Epithelial cell of esophagus (primary cell): ENCODE measurements at regions not wholly inside any gene's neighbourhood (a gene's known extent, or its start where the extent isn't known, plus 50 kb on each side); places are given as distances from the start of the nearest gene placed in this dataset.

Experiments
- DNase-seq: peaks from one replicate; pipeline ENCODE4 v3.0.0; 2010; ENCODE audit warnings: low read depth
- H3K4me3 ChIP-seq: 2 replicates; pipeline ENCODE4 v1.5.1; 2011; ENCODE audit warnings: mild to moderate bottlenecking, low read length, control low read depth
- TF ChIP-seq, protein P1 (sequence below): IDR thresholded peaks from 2 replicates; pipeline ENCODE4 v1.5.1; 2011; ENCODE audit warnings: low read depth, mild to moderate bottlenecking, low read length, control low read depth, inconsistent platforms; ENCODE audit not compliant: insufficient read depth; ENCODE audit errors: missing control alignments

DNA sequence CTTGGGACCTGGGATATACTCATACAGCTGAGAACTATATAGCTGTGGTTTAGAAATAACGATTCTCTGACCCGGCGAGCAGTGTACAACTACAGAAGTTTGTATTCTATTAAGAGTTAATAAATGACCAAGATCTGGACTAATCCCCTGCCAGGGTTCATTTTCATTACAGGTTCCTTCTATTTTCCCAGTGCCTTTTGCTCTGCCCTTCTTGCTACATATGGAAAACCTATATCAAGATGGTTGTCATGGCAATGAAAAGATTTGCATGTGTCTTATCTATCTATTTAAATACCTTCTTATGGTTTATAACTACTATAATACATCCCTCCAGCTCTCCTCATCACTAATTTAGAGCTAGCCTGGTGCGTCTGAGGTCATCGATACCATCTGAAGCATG is 965.2 kb downstream of the BCL11A start:
- TF ChIP-seq, protein P1, sequence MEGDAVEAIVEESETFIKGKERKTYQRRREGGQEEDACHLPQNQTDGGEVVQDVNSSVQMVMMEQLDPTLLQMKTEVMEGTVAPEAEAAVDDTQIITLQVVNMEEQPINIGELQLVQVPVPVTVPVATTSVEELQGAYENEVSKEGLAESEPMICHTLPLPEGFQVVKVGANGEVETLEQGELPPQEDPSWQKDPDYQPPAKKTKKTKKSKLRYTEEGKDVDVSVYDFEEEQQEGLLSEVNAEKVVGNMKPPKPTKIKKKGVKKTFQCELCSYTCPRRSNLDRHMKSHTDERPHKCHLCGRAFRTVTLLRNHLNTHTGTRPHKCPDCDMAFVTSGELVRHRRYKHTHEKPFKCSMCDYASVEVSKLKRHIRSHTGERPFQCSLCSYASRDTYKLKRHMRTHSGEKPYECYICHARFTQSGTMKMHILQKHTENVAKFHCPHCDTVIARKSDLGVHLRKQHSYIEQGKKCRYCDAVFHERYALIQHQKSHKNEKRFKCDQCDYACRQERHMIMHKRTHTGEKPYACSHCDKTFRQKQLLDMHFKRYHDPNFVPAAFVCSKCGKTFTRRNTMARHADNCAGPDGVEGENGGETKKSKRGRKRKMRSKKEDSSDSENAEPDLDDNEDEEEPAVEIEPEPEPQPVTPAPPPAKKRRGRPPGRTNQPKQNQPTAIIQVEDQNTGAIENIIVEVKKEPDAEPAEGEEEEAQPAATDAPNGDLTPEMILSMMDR: no peak
- H3K4me3 ChIP-seq: no peak overlapping the region
- no peak for DNase-seq

DNA sequence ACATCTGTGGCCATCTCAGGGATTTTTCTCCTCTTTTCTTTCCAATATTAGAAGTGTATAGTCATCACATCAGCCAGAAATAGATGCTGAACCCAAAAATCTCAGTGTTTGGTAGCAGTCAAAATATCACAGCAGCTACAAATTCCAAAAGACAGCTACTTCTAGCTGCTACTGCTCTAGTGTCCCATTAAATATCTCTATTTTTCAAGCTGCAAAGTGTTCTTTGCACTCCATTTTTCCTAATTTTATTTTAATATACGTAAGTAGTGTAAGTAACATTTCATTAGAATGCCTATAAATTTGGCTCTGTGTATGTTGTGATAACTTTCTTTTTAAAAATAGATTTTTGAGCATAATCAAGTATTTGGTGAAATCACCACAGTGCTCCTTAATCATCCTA is 967.3 kb downstream of the BCL11A start:
- no peak for DNase-seq

DNA sequence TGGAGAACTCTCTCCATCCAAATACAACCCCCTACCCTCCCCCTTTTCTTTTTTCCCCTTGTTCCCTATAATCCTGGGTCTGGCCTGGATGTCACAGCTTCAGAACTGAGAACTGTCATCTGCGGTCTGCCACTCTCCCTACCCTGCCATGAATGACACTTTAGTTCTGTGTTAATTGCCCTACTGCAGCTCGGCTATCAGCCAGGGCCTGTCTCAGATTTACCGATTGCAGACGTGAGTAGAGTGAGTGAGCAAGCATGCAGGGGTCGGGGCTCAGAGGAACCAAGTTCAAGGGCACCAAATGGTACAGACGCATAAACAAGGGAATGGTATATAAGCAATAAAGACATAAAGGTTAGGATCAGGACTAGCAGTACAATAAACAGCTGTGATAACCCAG is 967.8 kb downstream of the BCL11A start:
- H3K4me3 ChIP-seq: no peak overlapping the region
- TF ChIP-seq, protein P1: no peak
- DNase-seq: no peak

More for the DNA sequence above, 967.3 kb downstream of the BCL11A start:
- no peak overlapping the region for H3K4me3 ChIP-seq
- TF ChIP-seq, protein P1: no peak

DNA sequence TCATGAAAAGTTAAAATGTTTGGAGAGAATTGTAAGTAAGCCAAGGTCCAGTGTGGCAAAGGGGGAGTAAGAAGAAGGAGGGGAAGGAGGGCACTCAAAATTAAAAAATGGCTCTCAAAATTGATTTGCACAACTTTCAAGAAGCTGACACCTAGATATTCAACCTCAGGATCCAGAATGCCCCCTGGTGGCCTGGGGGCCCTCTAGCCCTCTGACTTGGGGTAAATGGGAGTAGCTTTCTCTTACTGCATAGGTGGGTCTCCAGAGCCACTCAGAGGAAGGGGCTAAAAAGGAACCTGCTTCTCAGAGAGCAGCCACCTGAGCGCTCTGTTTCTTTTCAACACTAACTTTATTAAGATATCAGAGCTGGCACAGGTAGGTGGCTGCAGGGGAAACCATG is 968.5 kb downstream of the BCL11A start:
- H3K4me3 ChIP-seq: no peak overlapping the region
- TF ChIP-seq, protein P1: peak; percentile 39
- DNase-seq: peak; percentile 9

DNA sequence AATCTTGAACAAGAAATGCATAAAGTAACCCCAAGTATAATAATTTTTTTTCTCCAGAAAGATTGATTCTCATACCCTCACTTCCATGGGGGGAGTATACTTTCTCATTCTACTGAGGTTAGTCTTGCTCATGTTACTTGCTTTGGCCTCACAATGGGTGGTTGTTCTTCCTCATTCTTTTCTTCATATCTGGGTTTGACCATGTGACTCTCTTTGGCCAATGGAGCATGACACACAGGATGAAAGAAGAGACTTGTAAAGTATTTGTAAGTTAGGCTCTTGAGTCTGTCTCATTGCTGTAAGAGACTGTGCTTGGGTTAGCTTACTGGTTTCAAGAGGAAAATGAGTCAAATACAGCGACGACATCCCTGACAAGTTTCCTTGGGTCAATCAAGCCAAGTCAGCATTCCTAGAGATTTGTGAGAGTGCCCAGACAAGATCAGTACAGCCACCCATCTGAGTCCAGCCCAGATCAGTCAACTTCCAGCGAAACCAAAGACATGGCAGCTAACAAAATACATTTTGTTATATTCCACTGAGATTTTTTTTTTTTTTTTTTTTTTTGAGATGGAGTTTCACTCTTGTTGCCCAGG is 970.2 kb downstream of the BCL11A start:
- TF ChIP-seq, protein P1: no peak
- peak; percentile 8 for DNase-seq
- no peak overlapping the region for H3K4me3 ChIP-seq

DNA sequence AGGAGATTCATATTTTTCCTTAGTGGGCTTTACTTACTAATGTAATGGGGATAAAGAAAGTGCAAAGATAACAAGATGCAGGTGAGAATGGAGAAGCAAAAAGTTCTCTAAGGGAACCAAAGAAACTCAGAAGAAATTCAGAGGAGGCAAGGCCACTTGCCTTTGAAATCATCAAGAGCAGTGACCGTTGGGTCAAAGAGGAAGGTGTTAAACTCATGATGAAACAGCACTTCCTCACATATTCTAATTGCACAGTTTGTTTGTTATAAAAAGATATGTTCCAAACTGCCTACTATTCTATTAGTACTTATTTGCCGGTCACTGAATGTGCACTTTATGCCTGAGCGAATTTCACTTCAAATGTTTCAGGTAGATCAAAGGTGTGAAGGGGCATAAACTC is 975.1 kb downstream of the BCL11A start:
- no peak for DNase-seq
- TF ChIP-seq, protein P1: no peak
- no peak overlapping the region for H3K4me3 ChIP-seq

DNA sequence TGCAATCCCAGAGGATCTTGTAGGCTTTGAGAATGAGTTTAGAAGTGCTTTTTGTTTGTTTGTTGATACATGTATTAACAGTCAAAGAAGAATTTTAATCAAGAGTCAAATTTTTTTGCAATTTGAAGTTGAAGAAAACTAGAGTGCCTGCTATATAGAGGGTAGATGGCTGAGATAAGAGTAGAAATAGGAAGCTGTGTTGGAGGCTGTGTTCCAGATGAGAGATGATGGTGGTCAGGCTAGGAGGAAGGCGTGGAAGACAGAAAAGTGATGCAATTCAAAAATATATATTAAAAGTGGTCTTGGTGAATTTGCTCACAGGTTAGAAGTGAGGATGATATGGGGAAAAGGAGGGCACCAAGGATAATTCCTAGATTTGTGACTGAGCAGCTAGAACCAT is 978.3 kb downstream of the BCL11A start:
- TF ChIP-seq, protein P1: no peak
- DNase-seq: no peak
- H3K4me3 ChIP-seq: no peak overlapping the region
